K562 (cell line): ENCODE measurements at regions not wholly inside any gene's neighbourhood (a gene's known extent, or its start where the extent isn't known, plus 50 kb on each side); places are given as distances from the start of the nearest gene placed in this dataset.

Experiments
- CREB1 ChIP-seq, 2 experiments: sonication (generic) in 1 of 2; formaldehyde crosslinking in 1 of 2; IDR thresholded peaks; 2 replicates each; pipeline versions ENCODE4 v1.6.1 to v1.8.0; 2012 to 2022; ENCODE audit warnings: inconsistent platforms in 1 of 2, mild to moderate bottlenecking in 1 of 2, missing genetic modification reagents in 1 of 2, moderate library complexity in 1 of 2
- DPF2 ChIP-seq: fragments of 450-650 bp; IDR thresholded peaks from 2 replicates; pipeline ENCODE4 v1.6.1; 2016
- GATAD2A ChIP-seq: fragments of 450-650 bp; IDR thresholded peaks from 2 replicates; pipeline ENCODE4 v1.6.1; 2017
- KAT7 ChIP-seq: sonication (generic); formaldehyde crosslinking; IDR thresholded peaks from 2 replicates; pipeline ENCODE4 v1.8.0; 2022; ENCODE audit warnings: missing genetic modification reagents, mild to moderate bottlenecking, borderline replicate concordance
- PHB2 ChIP-seq: fragments of 450-650 bp; IDR thresholded peaks from 2 replicates; pipeline ENCODE4 v1.6.1; 2017; ENCODE audit warnings: low read depth
- SMAD1 ChIP-seq: fragments of 150-350 bp; IDR thresholded peaks from 2 replicates; pipeline ENCODE4 v1.6.1; 2014; ENCODE audit warnings: low read length, low read depth; ENCODE audit not compliant: partially characterized antibody
- ZNF232 ChIP-seq: sonication (generic); formaldehyde crosslinking; IDR thresholded peaks from 2 replicates; pipeline ENCODE4 v1.8.0; 2022; ENCODE audit warnings: mild to moderate bottlenecking, missing genetic modification reagents
- ZNF79 ChIP-seq: fragments of 250-450 bp; sonication (Bioruptor Pico); IDR thresholded peaks from 2 replicates; pipeline ENCODE4 v1.4.0; 2020; ENCODE audit warnings: low read depth, mild to moderate bottlenecking, moderate library complexity
- TF ChIP-seq, protein P1 (sequence below): fragments of 450-650 bp; IDR thresholded peaks from 2 replicates; pipeline ENCODE4 v1.6.1; 2016; ENCODE audit warnings: mild to moderate bottlenecking, moderate library complexity
- TF ChIP-seq, protein P2 (sequence below): conservative IDR thresholded peaks from 2 replicates; pipeline ENCODE4 v1.6.1; 2011; ENCODE audit warnings: low read depth, mild to moderate bottlenecking, low read length; ENCODE audit not compliant: control insufficient read depth

DNA sequence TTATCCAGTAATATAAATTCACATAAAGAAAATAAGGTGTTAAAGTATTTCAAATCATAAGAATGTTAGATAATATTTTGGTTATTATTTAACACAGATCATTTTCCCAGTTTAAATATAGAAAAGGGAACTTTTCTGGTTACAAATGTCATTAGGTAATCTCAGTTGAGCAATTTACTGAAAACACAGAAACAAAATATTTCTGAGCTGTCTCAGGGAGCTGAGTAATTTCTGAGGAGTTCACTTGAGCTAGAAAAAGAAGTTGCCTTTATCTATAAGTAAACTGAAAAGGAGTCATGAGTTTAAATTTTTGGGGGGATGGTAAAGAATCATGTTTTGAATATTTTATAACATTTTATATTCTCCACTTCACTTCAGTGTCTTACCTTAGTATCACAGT, 855.4 kb upstream of the ARPP21 start (continued):
- TF ChIP-seq, protein P1, sequence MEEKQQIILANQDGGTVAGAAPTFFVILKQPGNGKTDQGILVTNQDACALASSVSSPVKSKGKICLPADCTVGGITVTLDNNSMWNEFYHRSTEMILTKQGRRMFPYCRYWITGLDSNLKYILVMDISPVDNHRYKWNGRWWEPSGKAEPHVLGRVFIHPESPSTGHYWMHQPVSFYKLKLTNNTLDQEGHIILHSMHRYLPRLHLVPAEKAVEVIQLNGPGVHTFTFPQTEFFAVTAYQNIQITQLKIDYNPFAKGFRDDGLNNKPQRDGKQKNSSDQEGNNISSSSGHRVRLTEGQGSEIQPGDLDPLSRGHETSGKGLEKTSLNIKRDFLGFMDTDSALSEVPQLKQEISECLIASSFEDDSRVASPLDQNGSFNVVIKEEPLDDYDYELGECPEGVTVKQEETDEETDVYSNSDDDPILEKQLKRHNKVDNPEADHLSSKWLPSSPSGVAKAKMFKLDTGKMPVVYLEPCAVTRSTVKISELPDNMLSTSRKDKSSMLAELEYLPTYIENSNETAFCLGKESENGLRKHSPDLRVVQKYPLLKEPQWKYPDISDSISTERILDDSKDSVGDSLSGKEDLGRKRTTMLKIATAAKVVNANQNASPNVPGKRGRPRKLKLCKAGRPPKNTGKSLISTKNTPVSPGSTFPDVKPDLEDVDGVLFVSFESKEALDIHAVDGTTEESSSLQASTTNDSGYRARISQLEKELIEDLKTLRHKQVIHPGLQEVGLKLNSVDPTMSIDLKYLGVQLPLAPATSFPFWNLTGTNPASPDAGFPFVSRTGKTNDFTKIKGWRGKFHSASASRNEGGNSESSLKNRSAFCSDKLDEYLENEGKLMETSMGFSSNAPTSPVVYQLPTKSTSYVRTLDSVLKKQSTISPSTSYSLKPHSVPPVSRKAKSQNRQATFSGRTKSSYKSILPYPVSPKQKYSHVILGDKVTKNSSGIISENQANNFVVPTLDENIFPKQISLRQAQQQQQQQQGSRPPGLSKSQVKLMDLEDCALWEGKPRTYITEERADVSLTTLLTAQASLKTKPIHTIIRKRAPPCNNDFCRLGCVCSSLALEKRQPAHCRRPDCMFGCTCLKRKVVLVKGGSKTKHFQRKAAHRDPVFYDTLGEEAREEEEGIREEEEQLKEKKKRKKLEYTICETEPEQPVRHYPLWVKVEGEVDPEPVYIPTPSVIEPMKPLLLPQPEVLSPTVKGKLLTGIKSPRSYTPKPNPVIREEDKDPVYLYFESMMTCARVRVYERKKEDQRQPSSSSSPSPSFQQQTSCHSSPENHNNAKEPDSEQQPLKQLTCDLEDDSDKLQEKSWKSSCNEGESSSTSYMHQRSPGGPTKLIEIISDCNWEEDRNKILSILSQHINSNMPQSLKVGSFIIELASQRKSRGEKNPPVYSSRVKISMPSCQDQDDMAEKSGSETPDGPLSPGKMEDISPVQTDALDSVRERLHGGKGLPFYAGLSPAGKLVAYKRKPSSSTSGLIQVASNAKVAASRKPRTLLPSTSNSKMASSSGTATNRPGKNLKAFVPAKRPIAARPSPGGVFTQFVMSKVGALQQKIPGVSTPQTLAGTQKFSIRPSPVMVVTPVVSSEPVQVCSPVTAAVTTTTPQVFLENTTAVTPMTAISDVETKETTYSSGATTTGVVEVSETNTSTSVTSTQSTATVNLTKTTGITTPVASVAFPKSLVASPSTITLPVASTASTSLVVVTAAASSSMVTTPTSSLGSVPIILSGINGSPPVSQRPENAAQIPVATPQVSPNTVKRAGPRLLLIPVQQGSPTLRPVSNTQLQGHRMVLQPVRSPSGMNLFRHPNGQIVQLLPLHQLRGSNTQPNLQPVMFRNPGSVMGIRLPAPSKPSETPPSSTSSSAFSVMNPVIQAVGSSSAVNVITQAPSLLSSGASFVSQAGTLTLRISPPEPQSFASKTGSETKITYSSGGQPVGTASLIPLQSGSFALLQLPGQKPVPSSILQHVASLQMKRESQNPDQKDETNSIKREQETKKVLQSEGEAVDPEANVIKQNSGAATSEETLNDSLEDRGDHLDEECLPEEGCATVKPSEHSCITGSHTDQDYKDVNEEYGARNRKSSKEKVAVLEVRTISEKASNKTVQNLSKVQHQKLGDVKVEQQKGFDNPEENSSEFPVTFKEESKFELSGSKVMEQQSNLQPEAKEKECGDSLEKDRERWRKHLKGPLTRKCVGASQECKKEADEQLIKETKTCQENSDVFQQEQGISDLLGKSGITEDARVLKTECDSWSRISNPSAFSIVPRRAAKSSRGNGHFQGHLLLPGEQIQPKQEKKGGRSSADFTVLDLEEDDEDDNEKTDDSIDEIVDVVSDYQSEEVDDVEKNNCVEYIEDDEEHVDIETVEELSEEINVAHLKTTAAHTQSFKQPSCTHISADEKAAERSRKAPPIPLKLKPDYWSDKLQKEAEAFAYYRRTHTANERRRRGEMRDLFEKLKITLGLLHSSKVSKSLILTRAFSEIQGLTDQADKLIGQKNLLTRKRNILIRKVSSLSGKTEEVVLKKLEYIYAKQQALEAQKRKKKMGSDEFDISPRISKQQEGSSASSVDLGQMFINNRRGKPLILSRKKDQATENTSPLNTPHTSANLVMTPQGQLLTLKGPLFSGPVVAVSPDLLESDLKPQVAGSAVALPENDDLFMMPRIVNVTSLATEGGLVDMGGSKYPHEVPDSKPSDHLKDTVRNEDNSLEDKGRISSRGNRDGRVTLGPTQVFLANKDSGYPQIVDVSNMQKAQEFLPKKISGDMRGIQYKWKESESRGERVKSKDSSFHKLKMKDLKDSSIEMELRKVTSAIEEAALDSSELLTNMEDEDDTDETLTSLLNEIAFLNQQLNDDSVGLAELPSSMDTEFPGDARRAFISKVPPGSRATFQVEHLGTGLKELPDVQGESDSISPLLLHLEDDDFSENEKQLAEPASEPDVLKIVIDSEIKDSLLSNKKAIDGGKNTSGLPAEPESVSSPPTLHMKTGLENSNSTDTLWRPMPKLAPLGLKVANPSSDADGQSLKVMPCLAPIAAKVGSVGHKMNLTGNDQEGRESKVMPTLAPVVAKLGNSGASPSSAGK, result no peak
- TF ChIP-seq ZNF79 (CRISPR knock-in tag) (no peak), PHB2 (no peak), KAT7 (CRISPR knock-in tag) (no peak), ZNF232 (CRISPR knock-in tag) (no peak), GATAD2A (no peak), DPF2 (no peak), CREB1 (IDR thresholded peaks at IDR 0.05) (no peak), CREB1 (CRISPR knock-in tag; IDR thresholded peaks at IDR 0.05) (no peak), SMAD1 (no peak)
- TF ChIP-seq, protein P2, sequence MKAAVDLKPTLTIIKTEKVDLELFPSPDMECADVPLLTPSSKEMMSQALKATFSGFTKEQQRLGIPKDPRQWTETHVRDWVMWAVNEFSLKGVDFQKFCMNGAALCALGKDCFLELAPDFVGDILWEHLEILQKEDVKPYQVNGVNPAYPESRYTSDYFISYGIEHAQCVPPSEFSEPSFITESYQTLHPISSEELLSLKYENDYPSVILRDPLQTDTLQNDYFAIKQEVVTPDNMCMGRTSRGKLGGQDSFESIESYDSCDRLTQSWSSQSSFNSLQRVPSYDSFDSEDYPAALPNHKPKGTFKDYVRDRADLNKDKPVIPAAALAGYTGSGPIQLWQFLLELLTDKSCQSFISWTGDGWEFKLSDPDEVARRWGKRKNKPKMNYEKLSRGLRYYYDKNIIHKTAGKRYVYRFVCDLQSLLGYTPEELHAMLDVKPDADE, result no peak
